ENCODE measurements at regions not wholly inside any gene's neighbourhood (a gene's known extent, or its start where the extent isn't known, plus 50 kb on each side); places are given as distances from the start of the nearest gene placed in this dataset.

DNA sequence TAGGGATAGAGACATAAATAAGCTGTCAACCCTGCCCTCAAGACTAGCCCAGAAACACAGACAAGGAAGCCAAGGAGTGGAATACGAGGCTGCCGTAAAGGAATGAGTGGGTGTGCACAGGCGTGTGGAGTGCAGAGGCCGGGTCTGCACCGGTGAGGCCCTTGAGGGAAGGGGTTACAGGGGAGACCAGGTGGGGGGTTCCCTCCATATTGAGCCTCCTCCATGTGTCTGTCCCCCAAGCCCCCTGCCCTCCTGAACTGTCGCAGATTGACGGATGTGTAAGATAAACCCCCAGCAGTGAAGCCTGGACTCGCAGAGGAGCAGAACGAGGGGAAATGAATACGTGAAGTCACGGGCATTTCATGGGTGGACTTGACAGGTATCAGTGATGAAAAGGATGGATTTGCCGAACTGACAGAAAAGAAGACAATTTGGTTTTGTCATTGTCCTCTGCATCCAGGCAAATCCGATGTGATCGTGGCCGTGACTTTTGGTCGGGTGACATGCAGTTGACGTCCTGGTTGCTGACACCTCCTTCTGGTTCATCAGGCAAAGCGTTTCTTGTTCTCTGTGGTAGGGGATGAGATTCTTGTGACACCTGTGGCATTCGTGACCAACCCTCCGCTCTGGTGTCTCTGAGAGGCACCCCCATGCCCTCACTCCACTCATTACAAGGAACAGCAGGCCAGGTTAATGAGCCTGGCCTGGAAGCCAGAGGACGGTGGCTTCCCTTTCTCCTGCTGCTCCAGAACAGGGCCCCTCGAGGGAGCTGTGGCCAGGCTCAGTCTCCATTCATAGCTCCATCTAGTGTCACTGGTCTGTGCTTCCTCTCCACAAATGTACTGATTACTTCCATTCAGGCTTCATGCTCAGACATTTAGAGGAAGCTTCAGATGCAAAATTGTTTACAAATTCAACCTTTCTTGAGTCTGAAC lies 223.1 kb upstream of the B3GAT1 start:
- no peak for TF ChIP-seq CTCF (conservative IDR thresholded peaks at IDR 0.05; ENCODE audit: low read length)
- no peak for TF ChIP-seq EZH2phosphoT487 (IDR thresholded peaks at IDR 0.05; ENCODE audit: borderline replicate concordance)

All from Loucy (cell line).